HepG2 (cell line): ENCODE measurements at regions not wholly inside any gene's neighbourhood (a gene's known extent, or its start where the extent isn't known, plus 50 kb on each side); places are given as distances from the start of the nearest gene placed in this dataset.

Source experiments
- TGIF2 ChIP-seq: IDR thresholded peaks from 2 replicates; pipeline ENCODE4 v1.6.1; 2016; ENCODE audit warnings: control low read depth, missing compliant biosample characterization
- TF ChIP-seq, protein P1 (sequence below): sonication (generic); formaldehyde crosslinking; IDR thresholded peaks from 2 replicates; pipeline ENCODE4 v1.4.0; 2020; ENCODE audit warnings: missing genetic modification reagents
- TF ChIP-seq, protein P2 (sequence below): sonication (generic); formaldehyde crosslinking; IDR thresholded peaks from 2 replicates; pipeline ENCODE4 v1.9.0; 2021; ENCODE audit warnings: mild to moderate bottlenecking, missing genetic modification reagents

DNA sequence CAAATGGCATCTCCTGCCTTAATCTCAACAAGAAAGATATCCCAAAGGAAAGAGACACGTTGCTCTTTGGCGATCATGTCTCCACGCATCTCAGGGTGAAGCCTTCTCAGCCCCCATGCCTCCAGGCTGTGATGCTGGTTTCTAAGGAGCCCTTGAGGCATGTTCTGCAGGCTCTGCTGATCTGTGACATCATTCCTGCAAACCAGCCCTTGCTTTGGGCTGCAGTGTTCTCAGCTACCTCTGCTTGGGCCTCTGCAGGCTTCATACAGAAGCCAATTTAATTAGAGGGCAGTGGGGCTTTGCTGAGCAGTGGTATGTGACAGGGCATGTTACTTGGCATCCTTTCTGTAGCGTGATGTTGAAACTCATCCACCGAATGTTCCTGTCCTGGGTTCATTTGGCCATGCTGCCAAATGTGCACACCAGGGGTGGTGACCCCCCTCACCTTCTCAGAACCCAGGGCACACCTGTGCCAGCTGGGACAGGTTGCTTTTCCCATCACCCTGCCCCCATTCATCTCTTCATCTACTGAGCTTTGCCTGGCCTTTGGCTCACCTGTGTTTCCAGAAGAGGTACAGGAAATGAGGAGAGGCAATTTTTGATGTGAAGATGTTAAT is 230.9 kb downstream of the TEX29 start (continued):
- TF ChIP-seq, protein P1, sequence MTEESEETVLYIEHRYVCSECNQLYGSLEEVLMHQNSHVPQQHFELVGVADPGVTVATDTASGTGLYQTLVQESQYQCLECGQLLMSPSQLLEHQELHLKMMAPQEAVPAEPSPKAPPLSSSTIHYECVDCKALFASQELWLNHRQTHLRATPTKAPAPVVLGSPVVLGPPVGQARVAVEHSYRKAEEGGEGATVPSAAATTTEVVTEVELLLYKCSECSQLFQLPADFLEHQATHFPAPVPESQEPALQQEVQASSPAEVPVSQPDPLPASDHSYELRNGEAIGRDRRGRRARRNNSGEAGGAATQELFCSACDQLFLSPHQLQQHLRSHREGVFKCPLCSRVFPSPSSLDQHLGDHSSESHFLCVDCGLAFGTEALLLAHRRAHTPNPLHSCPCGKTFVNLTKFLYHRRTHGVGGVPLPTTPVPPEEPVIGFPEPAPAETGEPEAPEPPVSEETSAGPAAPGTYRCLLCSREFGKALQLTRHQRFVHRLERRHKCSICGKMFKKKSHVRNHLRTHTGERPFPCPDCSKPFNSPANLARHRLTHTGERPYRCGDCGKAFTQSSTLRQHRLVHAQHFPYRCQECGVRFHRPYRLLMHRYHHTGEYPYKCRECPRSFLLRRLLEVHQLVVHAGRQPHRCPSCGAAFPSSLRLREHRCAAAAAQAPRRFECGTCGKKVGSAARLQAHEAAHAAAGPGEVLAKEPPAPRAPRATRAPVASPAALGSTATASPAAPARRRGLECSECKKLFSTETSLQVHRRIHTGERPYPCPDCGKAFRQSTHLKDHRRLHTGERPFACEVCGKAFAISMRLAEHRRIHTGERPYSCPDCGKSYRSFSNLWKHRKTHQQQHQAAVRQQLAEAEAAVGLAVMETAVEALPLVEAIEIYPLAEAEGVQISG: no peak
- TF ChIP-seq, protein P2, sequence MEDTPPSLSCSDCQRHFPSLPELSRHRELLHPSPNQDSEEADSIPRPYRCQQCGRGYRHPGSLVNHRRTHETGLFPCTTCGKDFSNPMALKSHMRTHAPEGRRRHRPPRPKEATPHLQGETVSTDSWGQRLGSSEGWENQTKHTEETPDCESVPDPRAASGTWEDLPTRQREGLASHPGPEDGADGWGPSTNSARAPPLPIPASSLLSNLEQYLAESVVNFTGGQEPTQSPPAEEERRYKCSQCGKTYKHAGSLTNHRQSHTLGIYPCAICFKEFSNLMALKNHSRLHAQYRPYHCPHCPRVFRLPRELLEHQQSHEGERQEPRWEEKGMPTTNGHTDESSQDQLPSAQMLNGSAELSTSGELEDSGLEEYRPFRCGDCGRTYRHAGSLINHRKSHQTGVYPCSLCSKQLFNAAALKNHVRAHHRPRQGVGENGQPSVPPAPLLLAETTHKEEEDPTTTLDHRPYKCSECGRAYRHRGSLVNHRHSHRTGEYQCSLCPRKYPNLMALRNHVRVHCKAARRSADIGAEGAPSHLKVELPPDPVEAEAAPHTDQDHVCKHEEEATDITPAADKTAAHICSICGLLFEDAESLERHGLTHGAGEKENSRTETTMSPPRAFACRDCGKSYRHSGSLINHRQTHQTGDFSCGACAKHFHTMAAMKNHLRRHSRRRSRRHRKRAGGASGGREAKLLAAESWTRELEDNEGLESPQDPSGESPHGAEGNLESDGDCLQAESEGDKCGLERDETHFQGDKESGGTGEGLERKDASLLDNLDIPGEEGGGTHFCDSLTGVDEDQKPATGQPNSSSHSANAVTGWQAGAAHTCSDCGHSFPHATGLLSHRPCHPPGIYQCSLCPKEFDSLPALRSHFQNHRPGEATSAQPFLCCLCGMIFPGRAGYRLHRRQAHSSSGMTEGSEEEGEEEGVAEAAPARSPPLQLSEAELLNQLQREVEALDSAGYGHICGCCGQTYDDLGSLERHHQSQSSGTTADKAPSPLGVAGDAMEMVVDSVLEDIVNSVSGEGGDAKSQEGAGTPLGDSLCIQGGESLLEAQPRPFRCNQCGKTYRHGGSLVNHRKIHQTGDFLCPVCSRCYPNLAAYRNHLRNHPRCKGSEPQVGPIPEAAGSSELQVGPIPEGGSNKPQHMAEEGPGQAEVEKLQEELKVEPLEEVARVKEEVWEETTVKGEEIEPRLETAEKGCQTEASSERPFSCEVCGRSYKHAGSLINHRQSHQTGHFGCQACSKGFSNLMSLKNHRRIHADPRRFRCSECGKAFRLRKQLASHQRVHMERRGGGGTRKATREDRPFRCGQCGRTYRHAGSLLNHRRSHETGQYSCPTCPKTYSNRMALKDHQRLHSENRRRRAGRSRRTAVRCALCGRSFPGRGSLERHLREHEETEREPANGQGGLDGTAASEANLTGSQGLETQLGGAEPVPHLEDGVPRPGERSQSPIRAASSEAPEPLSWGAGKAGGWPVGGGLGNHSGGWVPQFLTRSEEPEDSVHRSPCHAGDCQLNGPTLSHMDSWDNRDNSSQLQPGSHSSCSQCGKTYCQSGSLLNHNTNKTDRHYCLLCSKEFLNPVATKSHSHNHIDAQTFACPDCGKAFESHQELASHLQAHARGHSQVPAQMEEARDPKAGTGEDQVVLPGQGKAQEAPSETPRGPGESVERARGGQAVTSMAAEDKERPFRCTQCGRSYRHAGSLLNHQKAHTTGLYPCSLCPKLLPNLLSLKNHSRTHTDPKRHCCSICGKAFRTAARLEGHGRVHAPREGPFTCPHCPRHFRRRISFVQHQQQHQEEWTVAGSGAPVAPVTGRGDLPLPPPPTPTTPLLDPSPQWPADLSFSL: no peak
- TF ChIP-seq TGIF2: no peak
- TF ChIP-seq, all 625 proteins: peak for 0
